ENCODE measurements at regions not wholly inside any gene's neighbourhood (a gene's known extent, or its start where the extent isn't known, plus 50 kb on each side); places are given as distances from the start of the nearest gene placed in this dataset.

- DNase-seq (ENCODE audit: low spot score) = no peak
- TF ChIP-seq, protein P1, sequence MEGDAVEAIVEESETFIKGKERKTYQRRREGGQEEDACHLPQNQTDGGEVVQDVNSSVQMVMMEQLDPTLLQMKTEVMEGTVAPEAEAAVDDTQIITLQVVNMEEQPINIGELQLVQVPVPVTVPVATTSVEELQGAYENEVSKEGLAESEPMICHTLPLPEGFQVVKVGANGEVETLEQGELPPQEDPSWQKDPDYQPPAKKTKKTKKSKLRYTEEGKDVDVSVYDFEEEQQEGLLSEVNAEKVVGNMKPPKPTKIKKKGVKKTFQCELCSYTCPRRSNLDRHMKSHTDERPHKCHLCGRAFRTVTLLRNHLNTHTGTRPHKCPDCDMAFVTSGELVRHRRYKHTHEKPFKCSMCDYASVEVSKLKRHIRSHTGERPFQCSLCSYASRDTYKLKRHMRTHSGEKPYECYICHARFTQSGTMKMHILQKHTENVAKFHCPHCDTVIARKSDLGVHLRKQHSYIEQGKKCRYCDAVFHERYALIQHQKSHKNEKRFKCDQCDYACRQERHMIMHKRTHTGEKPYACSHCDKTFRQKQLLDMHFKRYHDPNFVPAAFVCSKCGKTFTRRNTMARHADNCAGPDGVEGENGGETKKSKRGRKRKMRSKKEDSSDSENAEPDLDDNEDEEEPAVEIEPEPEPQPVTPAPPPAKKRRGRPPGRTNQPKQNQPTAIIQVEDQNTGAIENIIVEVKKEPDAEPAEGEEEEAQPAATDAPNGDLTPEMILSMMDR (IDR thresholded peaks at IDR 0.05; ENCODE audit: extremely low read depth, missing control alignments) = no peak
Observed at GRCh38 chr13:62799931-62800436, 1384.3 kb upstream of the PCDH20 start.

- TF ChIP-seq, protein P1 (IDR thresholded peaks at IDR 0.05; ENCODE audit: extremely low read depth, missing control alignments) = no peak
- no peak for DNase-seq (ENCODE audit: low spot score)
Observed at GRCh38 chr13:62799038-62799535, 1383.4 kb upstream of the PCDH20 start.

- DNase-seq (ENCODE audit: low spot score) = no peak
- TF ChIP-seq, protein P1 (IDR thresholded peaks at IDR 0.05; ENCODE audit: extremely low read depth, missing control alignments) = no peak
Observed at GRCh38 chr13:62793850-62794249, 1378.2 kb upstream of the PCDH20 start.

DNA sequence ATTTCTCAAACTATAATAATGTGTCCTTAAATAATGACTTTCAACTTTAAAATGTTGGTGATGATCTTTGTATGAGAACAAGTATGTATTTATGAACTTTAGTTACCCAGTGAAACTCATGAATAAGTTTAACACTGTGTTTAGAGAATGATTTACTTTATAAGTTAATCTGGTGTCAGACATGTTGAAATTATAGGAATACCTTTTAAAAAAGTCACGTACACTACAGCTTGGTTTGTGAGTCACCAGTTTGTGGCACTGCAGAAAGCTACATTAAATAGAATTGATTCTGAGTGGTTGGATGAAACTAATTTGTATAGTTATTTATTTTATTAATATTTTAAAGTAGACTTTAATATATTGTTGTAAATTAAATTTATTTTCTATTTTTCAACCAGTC, 1366.2 kb upstream of the PCDH20 start:
- no peak for DNase-seq (ENCODE audit: low spot score)
- TF ChIP-seq, protein P1 (IDR thresholded peaks at IDR 0.05; ENCODE audit: extremely low read depth, missing control alignments) = no peak

DNA sequence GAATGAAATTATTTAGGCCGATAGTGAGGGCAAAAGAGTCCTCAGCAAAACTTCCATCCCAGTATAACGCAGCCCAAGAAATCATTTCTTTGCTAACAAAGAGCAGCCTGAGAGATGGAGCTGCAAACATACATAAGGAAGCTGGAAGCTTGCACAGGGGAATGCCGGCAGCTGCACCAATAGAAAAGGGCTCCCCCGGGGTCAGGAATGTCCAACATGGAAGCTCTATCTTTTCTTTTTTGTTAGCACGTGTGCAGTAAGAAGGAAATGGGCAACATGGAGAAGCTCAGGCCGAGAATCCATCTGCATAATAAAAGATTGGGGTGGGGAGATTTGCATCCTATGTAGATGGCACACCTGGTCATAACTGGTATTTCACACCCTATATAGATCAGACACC, 1363.5 kb upstream of the PCDH20 start:
- TF ChIP-seq, protein P1 (IDR thresholded peaks at IDR 0.05; ENCODE audit: extremely low read depth, missing control alignments) = no peak
- DNase-seq (ENCODE audit: low spot score) = no peak

- no peak for DNase-seq (ENCODE audit: low spot score)
- TF ChIP-seq, protein P1 (IDR thresholded peaks at IDR 0.05; ENCODE audit: extremely low read depth, missing control alignments) = no peak
Observed at GRCh38 chr13:62767473-62767872, 1351.8 kb upstream of the PCDH20 start.

DNA sequence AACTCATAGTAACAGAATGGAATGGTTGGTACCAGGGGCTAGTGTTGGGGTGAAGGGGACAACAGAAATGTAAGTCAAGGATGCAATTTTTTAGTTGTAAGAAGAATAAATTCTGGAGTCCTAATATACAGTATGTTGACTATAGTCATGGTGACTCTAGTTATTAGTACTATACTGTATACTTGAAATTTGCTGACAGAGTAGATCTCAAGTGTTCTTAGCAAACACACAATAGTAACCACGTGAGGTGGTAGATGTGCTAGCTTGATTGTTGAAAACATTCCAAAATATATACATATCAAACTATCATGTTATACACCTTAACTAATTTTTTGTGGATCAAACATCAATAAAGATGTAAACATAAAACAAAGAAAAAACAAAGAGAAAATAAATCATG, 1345.1 kb upstream of the PCDH20 start:
- DNase-seq (ENCODE audit: low spot score) = no peak
- TF ChIP-seq, protein P1 (IDR thresholded peaks at IDR 0.05; ENCODE audit: extremely low read depth, missing control alignments) = no peak
